IMR-90 (cell line): ENCODE measurements at regions not wholly inside any gene's neighbourhood (a gene's known extent, or its start where the extent isn't known, plus 50 kb on each side); places are given as distances from the start of the nearest gene placed in this dataset.

ENCODE experiments used
- ATAC-seq: fragments of 200-7000 bp; cut with Tn5 transposase; 2 replicates; pipeline ENCODE4 v1.9.1; 2020; ENCODE audit warnings: low read depth, mild to moderate bottlenecking, moderate library complexity
- BruUV-seq: library from RNA; stranded (reverse); fragments of 400-500 nt; replicated peaks from 2 replicates; lab custom pipeline; 2021; lab: Mats Ljungman, UMichigan
- CTCF ChIA-PET: fragments of 300-600 bp; formaldehyde crosslinking; extraction: SDS; loops from one replicate; lab custom pipeline; 2021; ENCODE audit warnings: antibody characterized with exemption; lab: Yijun Ruan, JAX
- POLR2A ChIA-PET: fragments of 300-600 bp; sonication (Branson Sonifier 250); formaldehyde crosslinking; loops from one replicate; lab custom pipeline; 2022; ENCODE audit warnings: antibody characterized with exemption; ENCODE audit not compliant: unreplicated experiment; lab: Charles Lee
- DNase-seq: peaks from one replicate; pipeline ENCODE4 v3.0.0; 2013
- H2AFZ ChIP-seq: replicated peaks from 2 replicates; pipeline ENCODE3; 2013; ENCODE audit warnings: low read length, mild to moderate bottlenecking; ENCODE audit not compliant: poor library complexity
- H2AK5ac ChIP-seq: 2 replicates; pipeline ENCODE4 v1.6.1; 2013; ENCODE audit warnings: low read depth, low read length, inconsistent platforms
- H2AK9ac ChIP-seq: replicated peaks from 2 replicates; pipeline ENCODE3; 2013; ENCODE audit warnings: mild to moderate bottlenecking, low read depth, low read length, moderate library complexity; ENCODE audit not compliant: poor library complexity
- H2BK120ac ChIP-seq: 2 replicates; pipeline ENCODE4 v1.6.1; 2013; ENCODE audit warnings: low read depth, low read length, inconsistent platforms
- H2BK15ac ChIP-seq: 3 replicates; pipeline ENCODE4 v1.6.1; 2013; ENCODE audit warnings: low read depth, low read length, inconsistent platforms
- H2BK20ac ChIP-seq: 2 replicates; pipeline ENCODE4 v1.6.1; 2013; ENCODE audit warnings: low read depth, mild to moderate bottlenecking, inconsistent platforms, low read length, moderate library complexity
- H2BK5ac ChIP-seq: 2 replicates; pipeline ENCODE4 v1.6.1; 2013; ENCODE audit warnings: mild to moderate bottlenecking, low read depth, low read length, inconsistent platforms; ENCODE audit not compliant: poor library complexity, severe bottlenecking
- H3K14ac ChIP-seq: replicated peaks from 2 replicates; pipeline ENCODE4 v1.6.1; 2013; ENCODE audit warnings: low read depth, low read length, inconsistent platforms
- H3K18ac ChIP-seq: 2 replicates; pipeline ENCODE4 v1.6.1; 2013; ENCODE audit warnings: low read depth, low read length, control low read depth
- H3K23ac ChIP-seq: 2 replicates; pipeline ENCODE4 v1.6.1; 2013; ENCODE audit warnings: low read depth, low read length, inconsistent platforms
- H3K27ac ChIP-seq: 2 replicates; pipeline ENCODE4 v1.5.1; 2013; ENCODE audit warnings: mild to moderate bottlenecking, control low read depth, low read length; ENCODE audit not compliant: insufficient read depth
- H3K27me3 ChIP-seq: 2 replicates; pipeline ENCODE4 v1.6.1; 2013; ENCODE audit warnings: low read length; ENCODE audit not compliant: control insufficient read depth, insufficient read depth
- H3K36me3 ChIP-seq: 2 replicates; pipeline ENCODE4 v1.6.1; 2013; ENCODE audit warnings: low read length, mixed read lengths; ENCODE audit not compliant: control insufficient read depth, insufficient read depth
- H3K4ac ChIP-seq: 2 replicates; pipeline ENCODE4 v1.6.1; 2013; ENCODE audit warnings: low read depth, low read length, inconsistent platforms
- H3K4me1 ChIP-seq: 2 replicates; pipeline ENCODE4 v1.6.1; 2013; ENCODE audit warnings: low read length, mixed read lengths; ENCODE audit not compliant: control insufficient read depth, insufficient read depth
- H3K4me2 ChIP-seq: 2 replicates; pipeline ENCODE4 v1.6.1; 2013; ENCODE audit warnings: low read depth, mild to moderate bottlenecking, control low read depth, low read length, moderate library complexity
- H3K4me3 ChIP-seq: 2 replicates; pipeline ENCODE4 v1.5.1; 2013; ENCODE audit warnings: low read depth, mild to moderate bottlenecking, control low read depth, low read length, moderate library complexity; ENCODE audit not compliant: insufficient read depth
- H3K56ac ChIP-seq: 2 replicates; pipeline ENCODE4 v1.6.1; 2013; ENCODE audit warnings: low read length, inconsistent platforms; ENCODE audit not compliant: insufficient read depth; ENCODE audit errors: extremely low read depth
- H3K79me1 ChIP-seq, 2 experiments: 2 replicates each; pipeline ENCODE4 v1.6.1; 2013; ENCODE audit warnings: low read length in 2 of 2, inconsistent platforms in 1 of 2, low read depth in 1 of 2
- H3K9ac ChIP-seq: 2 replicates; pipeline ENCODE4 v1.6.1; 2013; ENCODE audit warnings: low read depth, low read length, control low read depth
- H3K9me1 ChIP-seq: 2 replicates; pipeline ENCODE4 v1.6.1; 2013; ENCODE audit warnings: low read length, inconsistent platforms; ENCODE audit not compliant: insufficient read depth
- H3K9me3 ChIP-seq: 2 replicates; pipeline ENCODE4 v1.6.1; 2013; ENCODE audit warnings: low read length; ENCODE audit not compliant: control insufficient read depth, insufficient read depth
- H4K20me1 ChIP-seq: 2 replicates; pipeline ENCODE4 v1.6.1; 2013; ENCODE audit warnings: low read length, inconsistent platforms; ENCODE audit not compliant: insufficient read depth
- H4K5ac ChIP-seq: 2 replicates; pipeline ENCODE4 v1.6.1; 2013; ENCODE audit warnings: mild to moderate bottlenecking, low read depth, low read length, control low read depth
- H4K8ac ChIP-seq, 2 experiments: 2 replicates each; pipeline ENCODE4 v1.6.1; 2013; ENCODE audit warnings: low read depth in 2 of 2, low read length in 2 of 2, control low read depth in 1 of 2, inconsistent platforms in 1 of 2
- H4K91ac ChIP-seq: 2 replicates; pipeline ENCODE4 v1.6.1; 2013; ENCODE audit warnings: low read depth, low read length, inconsistent platforms; ENCODE audit not compliant: insufficient read depth
- CEBPB ChIP-seq: IDR thresholded peaks from 2 replicates; pipeline ENCODE4 v1.6.1; 2012; ENCODE audit warnings: low read depth, low read length, improper control_type of control experiment
- FOS ChIP-seq: fragments of 150-350 bp; IDR thresholded peaks from 2 replicates; pipeline ENCODE4 v1.6.1; 2016; ENCODE audit warnings: low read depth, low read length
- MAZ ChIP-seq: IDR thresholded peaks from 2 replicates; pipeline ENCODE4 v1.6.1; 2012; ENCODE audit warnings: low read depth, mild to moderate bottlenecking, low read length, improper control_type of control experiment, moderate library complexity, borderline replicate concordance
- MXI1 ChIP-seq: IDR thresholded peaks from 2 replicates; pipeline ENCODE4 v1.6.1; 2012; ENCODE audit warnings: low read depth, mild to moderate bottlenecking, low read length, moderate library complexity, borderline replicate concordance
- NFE2L2 ChIP-seq: fragments of 150-350 bp; IDR thresholded peaks from 2 replicates; pipeline ENCODE4 v1.6.1; 2016; ENCODE audit warnings: low read depth, mild to moderate bottlenecking, low read length
- RAD21 ChIP-seq: IDR thresholded peaks from 2 replicates; pipeline ENCODE4 v1.6.1; 2012; ENCODE audit warnings: low read length, improper control_type of control experiment
- RCOR1 ChIP-seq: IDR thresholded peaks from 2 replicates; pipeline ENCODE4 v1.6.1; 2012; ENCODE audit warnings: mild to moderate bottlenecking, low read length, improper control_type of control experiment; ENCODE audit not compliant: insufficient replicate concordance
- RFX5 ChIP-seq: IDR thresholded peaks from 2 replicates; pipeline ENCODE4 v1.8.0; 2012; ENCODE audit warnings: low read depth, mild to moderate bottlenecking, low read length, moderate library complexity
- SMC3 ChIP-seq: fragments of 150-350 bp; IDR thresholded peaks from 2 replicates; pipeline ENCODE4 v1.6.1; 2016; ENCODE audit warnings: low read depth, mild to moderate bottlenecking, antibody characterized with exemption, low read length, moderate library complexity
- WGBS, 2 experiments: methylation state at CpG; one replicate each; pipeline versions ENCODE4 v1.1.5 to v1.1.7; 2013; ENCODE audit warnings: missing lambda C conversion rate in 2 of 2; ENCODE audit not compliant: insufficient read length in 1 of 2; ENCODE audit errors: extremely low coverage in 2 of 2; 5-methylcytosine and 5-hydroxymethylcytosine counted together
- dilution Hi-C: fragments of 300-500 bp; cut with HindIII; formaldehyde crosslinking; loops from one replicate; pipeline ENCODE4 v1.14.3; 2018; ENCODE audit warnings: low sequenced_read_pairs; ENCODE audit not compliant: unreplicated experiment
- in situ Hi-C: fragments of 300-500 bp; cut with MboI; formaldehyde crosslinking; loops from 3 replicates; pipeline ENCODE4 v1.14.3; 2019; ENCODE audit warnings: low sequenced_read_pairs, inconsistent platforms, mixed read lengths
- intact Hi-C: fragments of 100-400 bp; cut with micrococcal nuclease; formaldehyde crosslinking; loops from 2 replicates; pipeline ENCODE4 v1.10.0; 2022

DNA sequence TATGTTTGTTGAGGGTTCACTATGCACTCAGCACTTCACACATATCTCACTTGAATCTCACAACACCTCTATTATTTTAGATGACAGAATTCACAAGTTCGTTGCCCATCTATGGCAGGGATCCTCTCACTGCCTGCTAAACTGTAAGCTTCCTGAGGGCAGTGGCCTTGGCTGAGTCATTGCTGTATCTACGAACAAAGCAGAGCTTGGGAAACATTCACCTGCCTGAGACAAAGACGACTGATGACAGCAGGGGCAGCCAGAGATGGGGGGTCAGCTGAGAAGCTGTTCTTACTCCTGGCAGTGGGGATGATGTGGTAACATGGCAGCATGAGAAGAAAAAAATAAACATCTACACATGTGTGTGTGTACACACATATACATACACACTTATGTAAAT is 125.5 kb upstream of the NMNAT3 start:
- Histone ChIP-seq H2BK20ac (no peak overlapping the region), H3K36me3 (no peaks in the 10 kb centered on the region), H4K5ac (no peak overlapping the region), H3K4ac (no peak overlapping the region), H2AK9ac (peak overlapping the region; percentile 45), H2AK5ac (no peak overlapping the region), H3K18ac (no peak overlapping the region), H4K20me1 (no peaks in the 10 kb centered on the region), H3K4me1 (no peaks in the 10 kb centered on the region), H3K4me3 (no peak overlapping the region), H2BK5ac (no peak overlapping the region), H3K27me3 (no peaks in the 10 kb centered on the region), H2BK120ac (no peak overlapping the region), H3K9me1 (no peaks in the 10 kb centered on the region), H3K9me3 (no peaks in the 10 kb centered on the region), H2BK15ac (no peak overlapping the region), H3K4me2 (no peak overlapping the region), H3K14ac (no peak overlapping the region), H3K23ac (no peak overlapping the region), H4K91ac (no peak overlapping the region), H2AFZ (no peak overlapping the region), H3K56ac (no peak overlapping the region), H3K27ac (no peak overlapping the region), H3K9ac (no peak overlapping the region), H3K79me1 (no peaks in the 10 kb centered on the region), H4K8ac (no peak overlapping the region)
- no CpG with 5 or more reads among the region's 3 CpGs for WGBS, 2 experiments
- dilution Hi-C loops (no loop called here), intact Hi-C loops (no loop called here), in situ Hi-C loops (no loop called here)
- DNase-seq (no peak), ATAC-seq (no peak)
- POLR2A ChIA-PET = no interaction called here
- no TSS peak for BruUV-seq
- CTCF ChIA-PET = no interaction called here
- TF ChIP-seq MXI1 = no peak
- TF ChIP-seq MAZ = no peak
- no peak for TF ChIP-seq SMC3
- TF ChIP-seq RAD21 = no peak
- TF ChIP-seq RCOR1 = no peak
- TF ChIP-seq RFX5 = no peak
- no peak for TF ChIP-seq CEBPB
- no peak for TF ChIP-seq FOS
- TF ChIP-seq NFE2L2 = no peak
